ENCODE measurements at regions not wholly inside any gene's neighbourhood (a gene's known extent, or its start where the extent isn't known, plus 50 kb on each side); places are given as distances from the start of the nearest gene placed in this dataset.

DNA sequence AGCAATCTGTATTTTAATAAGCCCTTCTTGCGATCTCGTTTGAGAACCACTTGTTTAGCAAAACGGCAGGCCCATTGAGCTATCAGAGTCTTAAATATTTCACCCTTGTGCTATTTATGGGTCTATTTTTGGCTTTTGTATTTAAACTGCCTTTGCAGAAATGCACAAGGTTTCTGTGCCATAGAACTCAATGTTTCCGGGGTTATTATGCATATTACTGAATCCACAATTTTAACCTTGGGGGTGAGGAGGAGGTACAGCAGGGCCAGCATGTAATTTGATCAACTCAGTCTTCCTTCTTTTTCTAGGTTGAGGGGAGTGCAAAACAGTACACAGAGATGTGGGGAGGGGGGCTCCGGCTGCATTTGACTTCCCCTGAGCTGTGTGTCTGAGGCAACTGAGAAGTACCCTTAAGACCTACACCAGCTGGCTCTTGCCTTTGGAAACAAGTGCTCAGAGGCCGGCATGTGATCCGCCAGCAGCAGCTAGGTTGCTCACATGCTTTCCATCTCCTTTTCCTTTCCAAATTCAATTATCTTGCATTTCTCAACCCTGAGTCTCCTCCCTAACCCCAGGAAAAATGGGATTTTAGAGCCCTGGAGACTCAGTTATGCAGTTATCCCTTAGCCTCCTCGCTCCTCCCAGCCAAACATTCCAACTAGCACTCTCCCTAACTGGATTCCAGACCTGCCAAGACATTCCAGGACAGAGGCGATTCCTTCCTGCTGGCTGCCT is 103.0 kb downstream of the HNRNPLL start:
- Histone ChIP-seq H3K27me3 (no peaks in the 10 kb centered on the region), H3K36me3 (no peaks in the 10 kb centered on the region), H3K4me1 (peaks cover 0 to 41% (median 14%) of the 10 kb centered on the region in 9 donors), H3K27ac (peak overlapping the region in 1 of 10 donors; percentile 26), H3K9me3 (peaks cover 0 to 14% (median 5%) of the 10 kb centered on the region in 11 donors), H3K4me3 (no peak overlapping the region)
- intact Hi-C loops (cut with DNase I) = loop anchor here in 5 of 10 donors (5.0 to 10.0 kb wide), 3 partner anchors 125 to 185 kb away; partner anchors contain the start of gene ATL2 (in 1 of the 5)
- peak; percentile 11 to 69 (median 50) for ATAC-seq
- WGBS, 2 donors = 57 to 64% methylated on average over 9 of the region's 9 CpGs
- TF ChIP-seq, protein P1, sequence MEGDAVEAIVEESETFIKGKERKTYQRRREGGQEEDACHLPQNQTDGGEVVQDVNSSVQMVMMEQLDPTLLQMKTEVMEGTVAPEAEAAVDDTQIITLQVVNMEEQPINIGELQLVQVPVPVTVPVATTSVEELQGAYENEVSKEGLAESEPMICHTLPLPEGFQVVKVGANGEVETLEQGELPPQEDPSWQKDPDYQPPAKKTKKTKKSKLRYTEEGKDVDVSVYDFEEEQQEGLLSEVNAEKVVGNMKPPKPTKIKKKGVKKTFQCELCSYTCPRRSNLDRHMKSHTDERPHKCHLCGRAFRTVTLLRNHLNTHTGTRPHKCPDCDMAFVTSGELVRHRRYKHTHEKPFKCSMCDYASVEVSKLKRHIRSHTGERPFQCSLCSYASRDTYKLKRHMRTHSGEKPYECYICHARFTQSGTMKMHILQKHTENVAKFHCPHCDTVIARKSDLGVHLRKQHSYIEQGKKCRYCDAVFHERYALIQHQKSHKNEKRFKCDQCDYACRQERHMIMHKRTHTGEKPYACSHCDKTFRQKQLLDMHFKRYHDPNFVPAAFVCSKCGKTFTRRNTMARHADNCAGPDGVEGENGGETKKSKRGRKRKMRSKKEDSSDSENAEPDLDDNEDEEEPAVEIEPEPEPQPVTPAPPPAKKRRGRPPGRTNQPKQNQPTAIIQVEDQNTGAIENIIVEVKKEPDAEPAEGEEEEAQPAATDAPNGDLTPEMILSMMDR (IDR thresholded peaks at IDR 0.05) = no peak
- DNase-seq = no peak

DNA sequence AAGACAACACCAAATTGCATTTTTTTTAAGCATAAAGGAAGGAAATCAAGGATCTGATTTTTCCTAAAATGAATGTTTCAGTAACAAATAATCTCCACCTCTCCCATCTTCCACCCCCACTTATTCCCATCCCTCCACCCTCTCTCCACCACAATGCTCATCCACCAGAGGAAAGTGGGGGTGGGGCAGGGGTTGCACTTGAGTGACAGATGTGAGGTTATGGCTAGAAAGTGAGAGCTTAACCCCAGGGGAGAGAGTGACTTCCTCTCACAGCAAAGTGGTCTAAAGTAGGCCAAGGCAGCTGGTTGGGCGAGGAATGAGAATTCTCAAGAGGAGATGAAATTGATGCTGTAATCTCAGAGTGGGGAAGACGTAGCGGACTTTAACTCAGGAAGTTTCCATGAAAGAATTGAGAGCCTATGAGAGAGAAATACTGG is 104.7 kb downstream of the HNRNPLL start:
- peak; percentile 17 to 72 for DNase-seq
- intact Hi-C loops (cut with DNase I) = loop anchor here in 1 of 10 donors (10.0 kb wide), 1 partner anchor 123 kb away; the partner anchor contains the start of gene ATL2
- H3K27me3 ChIP-seq = no peaks in the 10 kb centered on the region
- TF ChIP-seq, protein P1 (IDR thresholded peaks at IDR 0.05) = no peak
- peaks cover 0 to 41% (median 14%) of the 10 kb centered on the region in 9 donors for H3K4me1 ChIP-seq
- ATAC-seq = peak in 7 of 8 donors; percentile 28 to 81 (median 70)
- WGBS, 2 donors = 61 to 76% methylated on average over 3 of the region's 3 CpGs
- no peak overlapping the region for H3K4me3 ChIP-seq
- H3K27ac ChIP-seq = peak overlapping the region in 5 of 10 donors; percentile 48 to 61 (median 55)
- no peaks in the 10 kb centered on the region for H3K36me3 ChIP-seq
- H3K9me3 ChIP-seq = peaks cover 0 to 14% (median 5%) of the 10 kb centered on the region in 11 donors

DNA sequence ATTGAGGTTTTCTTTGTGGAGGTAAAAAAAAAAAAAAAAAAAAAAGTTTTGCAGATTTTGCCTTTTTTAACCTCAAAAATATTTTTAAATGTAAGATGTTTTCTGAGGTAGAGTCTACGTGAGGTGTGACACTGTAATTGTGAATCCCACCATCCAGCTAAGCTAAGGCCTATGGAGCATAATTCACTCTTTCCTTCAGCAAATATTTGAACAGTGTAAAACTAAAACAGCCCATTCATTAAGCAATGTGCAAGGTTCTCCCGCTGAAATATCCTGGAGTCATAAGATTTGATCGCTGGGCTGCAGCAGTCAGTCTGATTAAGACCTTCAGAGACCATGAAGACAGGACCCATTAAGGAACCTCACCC is 105.1 kb downstream of the HNRNPLL start:
- Histone ChIP-seq H3K27me3 (no peaks in the 10 kb centered on the region), H3K4me1 (peaks cover 0 to 41% (median 14%) of the 10 kb centered on the region in 9 donors), H3K36me3 (no peaks in the 10 kb centered on the region), H3K4me3 (no peak overlapping the region), H3K27ac (peak overlapping the region in 1 of 10 donors; percentile 61), H3K9me3 (peaks cover 0 to 13% (median 5%) of the 10 kb centered on the region in 11 donors)
- DNase-seq = no peak
- ATAC-seq = no peak
- intact Hi-C loops (cut with DNase I) = loop anchor here in 1 of 10 donors (10.0 kb wide), 1 partner anchor 123 kb away; the partner anchor contains the start of gene ATL2
- TF ChIP-seq, protein P1 (IDR thresholded peaks at IDR 0.05) = no peak
- WGBS, 2 donors = 87 to 90% methylated on average over 3 of the region's 3 CpGs

DNA sequence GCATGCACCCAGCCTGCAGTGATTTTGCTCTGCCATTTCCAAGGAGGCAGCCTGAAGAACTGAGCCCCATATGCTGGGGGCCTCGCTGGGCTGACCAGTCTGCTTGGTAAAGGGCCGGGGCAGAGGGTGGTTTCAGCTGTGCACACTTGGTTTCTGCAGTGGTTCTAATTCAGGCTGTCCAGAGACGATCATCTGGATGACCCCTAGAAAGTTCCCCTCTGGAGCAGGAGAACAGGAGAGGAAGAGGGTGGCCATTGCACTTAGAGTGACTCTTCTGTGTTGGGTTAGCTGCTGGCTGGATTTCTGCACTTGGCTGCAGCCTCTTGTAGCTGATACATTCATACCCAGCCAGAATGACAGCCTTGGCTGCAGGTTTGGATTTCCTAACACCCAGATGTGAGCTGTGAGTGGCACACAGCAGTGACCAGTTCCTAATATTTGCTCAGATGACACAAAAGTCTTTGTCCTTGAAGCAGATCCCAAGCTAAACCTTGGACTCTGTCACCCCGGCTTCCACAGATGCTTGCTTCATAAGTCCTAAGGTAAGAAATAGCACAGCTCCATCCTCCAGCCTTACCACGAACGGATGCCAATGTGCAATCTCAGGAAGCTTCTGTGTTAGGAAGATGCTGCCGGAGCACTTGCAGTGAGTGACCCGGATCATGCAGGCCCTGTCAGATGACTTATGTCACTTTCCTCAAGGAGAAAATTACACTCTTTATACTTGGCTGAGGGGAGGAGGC is 105.6 kb downstream of the HNRNPLL start:
- H3K4me1 ChIP-seq = peaks cover 0 to 41% (median 14%) of the 10 kb centered on the region in 9 donors
- H3K27me3 ChIP-seq = no peaks in the 10 kb centered on the region
- H3K27ac ChIP-seq = no peak overlapping the region
- H3K36me3 ChIP-seq = no peaks in the 10 kb centered on the region
- WGBS, 2 donors = 75 to 85% methylated on average over 8 of the region's 8 CpGs
- ATAC-seq (peak in 5 of 8 donors; percentile 20 to 84 (median 25)), DNase-seq (peak; percentile 13 to 37)
- peaks cover 0 to 8% (median 2%) of the 10 kb centered on the region in 11 donors for H3K9me3 ChIP-seq
- TF ChIP-seq, protein P1 (IDR thresholded peaks at IDR 0.05) = no peak
- intact Hi-C loops (cut with DNase I) = loop anchor here in 1 of 10 donors (10.0 kb wide), 1 partner anchor 122 kb away; the partner anchor contains the start of gene ATL2
- no peak overlapping the region for H3K4me3 ChIP-seq

Measured in heart right ventricle (tissue), 16 donors.